ENCODE measurements at regions not wholly inside any gene's neighbourhood (a gene's known extent, or its start where the extent isn't known, plus 50 kb on each side); places are given as distances from the start of the nearest gene placed in this dataset.

- DNase-seq, result no peak
- no peak overlapping the region for H2BK120ac ChIP-seq (ENCODE audit: low read depth, low read length, poor library complexity, severe bottlenecking)
- no peak overlapping the region for H3K4me3 Mint-ChIP-seq
Observed at GRCh38 chr7:97407106-97407505, 289.6 kb downstream of the SDHAF3 start.

More at GRCh38 chr7:97407106-97407505, 289.6 kb downstream of the SDHAF3 start:
- Histone ChIP-seq H3K18ac (ENCODE audit: insufficient read length, low read depth, low read length) (no peak overlapping the region), H3K9ac (ENCODE audit: extremely low read depth, insufficient read length, low read length) (no peak overlapping the region), H3K9me3 (ENCODE audit: control insufficient read depth, low read depth, low read length) (no peaks in the 10 kb centered on the region), H3K4me2 (ENCODE audit: insufficient read depth, insufficient read length, low read length) (no peak overlapping the region), H3K79me1 (ENCODE audit: insufficient read depth, low read depth, low read length, poor library complexity, severe bottlenecking) (no peaks in the 10 kb centered on the region), H3K56ac (ENCODE audit: insufficient read length, low read depth, low read length) (no peak overlapping the region), H3K14ac (ENCODE audit: insufficient read depth, low read length) (no peak overlapping the region), H4K91ac (ENCODE audit: insufficient read length, low read depth, low read length) (no peak overlapping the region), H3K4ac (ENCODE audit: low read depth, low read length) (no peak overlapping the region), H3K23ac (ENCODE audit: insufficient read length, low read depth, low read length) (no peak overlapping the region), H2AFZ (ENCODE audit: low read length) (no peak overlapping the region), H2BK5ac (ENCODE audit: insufficient read length, low read length) (no peak overlapping the region), H3K27me3 (ENCODE audit: insufficient read depth, low read length) (no peaks in the 10 kb centered on the region), H3T11ph (ENCODE audit: low read length) (no peak overlapping the region), H3K27ac (ENCODE audit: insufficient read length, low read depth, low read length) (no peak overlapping the region), H3K4me1 (ENCODE audit: insufficient read depth, low read length) (no peaks in the 10 kb centered on the region), H2AK5ac (ENCODE audit: insufficient read length, low read length) (no peak overlapping the region), H4K5ac (ENCODE audit: insufficient read length, low read depth, low read length) (no peak overlapping the region), H4K8ac (replicated peaks; ENCODE audit: insufficient read length, low read depth, low read length) (no peak overlapping the region), H3K79me2 (ENCODE audit: insufficient read depth, low read length) (no peaks in the 10 kb centered on the region), H2BK20ac (ENCODE audit: low read depth, low read length, poor library complexity, severe bottlenecking) (no peak overlapping the region), H2BK12ac (ENCODE audit: insufficient read length, low read depth, low read length) (no peak overlapping the region), H3K23me2 (ENCODE audit: insufficient read length, low read depth, low read length, poor library complexity, severe bottlenecking) (no peaks in the 10 kb centered on the region), H4K20me1 (ENCODE audit: control insufficient read depth, insufficient read depth, insufficient read length) (no peaks in the 10 kb centered on the region), H2BK15ac (ENCODE audit: low read depth, low read length) (no peak overlapping the region)
- TF ChIP-seq, protein P1, sequence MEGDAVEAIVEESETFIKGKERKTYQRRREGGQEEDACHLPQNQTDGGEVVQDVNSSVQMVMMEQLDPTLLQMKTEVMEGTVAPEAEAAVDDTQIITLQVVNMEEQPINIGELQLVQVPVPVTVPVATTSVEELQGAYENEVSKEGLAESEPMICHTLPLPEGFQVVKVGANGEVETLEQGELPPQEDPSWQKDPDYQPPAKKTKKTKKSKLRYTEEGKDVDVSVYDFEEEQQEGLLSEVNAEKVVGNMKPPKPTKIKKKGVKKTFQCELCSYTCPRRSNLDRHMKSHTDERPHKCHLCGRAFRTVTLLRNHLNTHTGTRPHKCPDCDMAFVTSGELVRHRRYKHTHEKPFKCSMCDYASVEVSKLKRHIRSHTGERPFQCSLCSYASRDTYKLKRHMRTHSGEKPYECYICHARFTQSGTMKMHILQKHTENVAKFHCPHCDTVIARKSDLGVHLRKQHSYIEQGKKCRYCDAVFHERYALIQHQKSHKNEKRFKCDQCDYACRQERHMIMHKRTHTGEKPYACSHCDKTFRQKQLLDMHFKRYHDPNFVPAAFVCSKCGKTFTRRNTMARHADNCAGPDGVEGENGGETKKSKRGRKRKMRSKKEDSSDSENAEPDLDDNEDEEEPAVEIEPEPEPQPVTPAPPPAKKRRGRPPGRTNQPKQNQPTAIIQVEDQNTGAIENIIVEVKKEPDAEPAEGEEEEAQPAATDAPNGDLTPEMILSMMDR (conservative IDR thresholded peaks at IDR 0.05), result no peak
- Mint-ChIP-seq H3K9me3 (no peaks in the 10 kb centered on the region), H3K27ac (no peak overlapping the region), H3K36me3 (ENCODE audit: insufficient read depth in 1 of 3, low read depth in 3 of 3) (no peaks in the 10 kb centered on the region), H3K27me3 (ENCODE audit: low read depth) (no peaks in the 10 kb centered on the region), H3K4me1 (peaks cover 0 to 2% of the 10 kb centered on the region in 2 experiments; a peak in 2 of 4 replicates)
